ENCODE measurements at regions not wholly inside any gene's neighbourhood (a gene's known extent, or its start where the extent isn't known, plus 50 kb on each side); places are given as distances from the start of the nearest gene placed in this dataset.

- peak overlapping the region; percentile 3 to 37 for H3K27ac ChIP-seq
- no peak overlapping the region for H3K4me3 ChIP-seq
- no peaks in the 10 kb centered on the region for H3K27me3 ChIP-seq
- H3K36me3 ChIP-seq, result no peaks in the 10 kb centered on the region
- DNase-seq (ENCODE audit: low spot score), result no peak
- TF ChIP-seq CTCF (IDR thresholded peaks at IDR 0.05), result no peak
- peaks cover 0 to 10% of the 10 kb centered on the region in 2 donors for H3K4me1 ChIP-seq
- H3K9me3 ChIP-seq, result no peaks in the 10 kb centered on the region
These were observed 77.4 kb upstream of the BLID start for GRCh38 chr11:122193457-122193856.

DNA sequence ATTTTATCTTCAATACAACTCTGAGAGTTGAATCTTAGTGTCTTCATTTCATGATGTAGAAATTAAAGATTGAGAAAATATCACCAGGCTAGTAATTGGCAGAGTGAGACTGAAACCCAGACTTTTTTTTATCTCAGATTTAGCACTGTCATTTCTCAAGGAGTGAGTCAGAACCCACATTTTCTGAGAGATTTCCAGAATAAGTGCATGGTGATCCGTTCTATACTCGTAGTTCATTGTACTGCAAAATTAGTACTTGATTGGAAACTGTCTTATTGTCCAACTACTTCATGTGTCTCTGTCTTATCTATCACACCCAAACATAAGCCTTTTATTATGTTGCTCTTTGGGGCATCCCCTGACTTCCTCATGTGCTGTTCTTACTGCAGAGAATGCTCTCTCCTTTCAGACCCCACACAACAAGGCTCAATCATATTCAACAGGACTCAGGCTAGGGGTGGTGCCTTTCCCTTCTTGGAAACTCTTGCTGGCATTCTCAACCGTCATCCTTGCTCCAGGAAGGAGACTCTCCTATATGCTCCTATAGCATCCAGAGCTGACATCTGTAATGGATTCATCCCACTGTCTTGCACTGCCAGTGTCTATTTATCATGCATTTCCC is 76.7 kb upstream of the BLID start:
- Histone ChIP-seq H3K4me1 (peaks cover 0 to 10% of the 10 kb centered on the region in 2 donors), H3K36me3 (no peaks in the 10 kb centered on the region), H3K27me3 (no peaks in the 10 kb centered on the region), H3K27ac (peak overlapping the region; percentile 3 to 37), H3K9me3 (no peaks in the 10 kb centered on the region), H3K4me3 (no peak overlapping the region)
- no peak for DNase-seq (ENCODE audit: low spot score)
- no peak for TF ChIP-seq CTCF (IDR thresholded peaks at IDR 0.05)

DNA sequence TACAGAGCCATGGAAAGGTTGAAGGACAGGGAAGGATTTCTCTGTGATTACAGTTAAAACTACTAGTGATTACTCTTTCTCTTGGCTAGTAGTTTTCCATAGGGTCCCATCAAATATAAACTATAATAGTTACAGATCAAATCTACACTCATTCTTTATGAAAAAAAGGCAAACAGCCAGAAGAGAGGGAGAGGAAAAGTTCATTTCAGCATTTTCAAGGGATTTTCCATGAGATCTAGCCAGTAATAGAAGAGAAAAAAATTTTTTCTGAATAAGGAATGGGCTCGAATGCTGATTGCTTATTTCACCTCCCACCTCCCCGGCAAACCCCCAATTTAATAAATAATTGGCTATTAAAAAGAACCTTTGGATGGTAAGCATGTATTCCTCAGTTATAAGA is 74.8 kb upstream of the BLID start:
- DNase-seq (ENCODE audit: low spot score), result no peak
- TF ChIP-seq CTCF (IDR thresholded peaks at IDR 0.05), result no peak
- H3K4me1 ChIP-seq, result peaks cover 0 to 5% of the 10 kb centered on the region in 2 donors

DNA sequence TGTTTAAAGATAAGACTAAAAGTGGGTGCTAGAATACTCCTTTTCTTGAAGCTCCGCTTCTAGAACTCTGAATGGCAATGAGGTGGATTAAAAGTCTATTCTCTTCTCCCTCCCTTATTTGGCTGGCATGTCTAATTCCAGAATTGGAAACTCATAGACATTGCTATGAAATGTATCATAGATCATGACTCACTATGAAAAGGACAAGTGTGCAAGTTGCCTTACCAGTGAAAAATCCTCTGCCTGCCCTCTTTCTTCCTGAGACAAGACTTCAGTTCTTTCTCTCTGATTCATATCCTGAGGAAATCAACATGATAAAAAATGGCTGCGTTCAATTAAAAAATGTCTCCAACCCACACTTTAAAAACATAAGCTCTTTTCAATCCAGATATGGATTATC is 73.2 kb upstream of the BLID start:
- H3K36me3 ChIP-seq, result no peaks in the 10 kb centered on the region
- no peaks in the 10 kb centered on the region for H3K27me3 ChIP-seq
- no peak for DNase-seq (ENCODE audit: low spot score)
- no peak for TF ChIP-seq CTCF (IDR thresholded peaks at IDR 0.05)
- H3K27ac ChIP-seq, result peak overlapping the region; percentile 47 to 65
- peaks cover 0 to 14% of the 10 kb centered on the region in 2 donors for H3K9me3 ChIP-seq
- H3K4me1 ChIP-seq, result peaks cover 0 to 5% of the 10 kb centered on the region in 2 donors
- no peak overlapping the region for H3K4me3 ChIP-seq

More for the DNA sequence above, 74.8 kb upstream of the BLID start:
- H3K27ac ChIP-seq, result peak overlapping the region in 1 of 2 donors; percentile 65
- H3K27me3 ChIP-seq, result no peaks in the 10 kb centered on the region
- H3K4me3 ChIP-seq, result no peak overlapping the region
- H3K9me3 ChIP-seq, result peaks cover 0 to 6% of the 10 kb centered on the region in 2 donors
- H3K36me3 ChIP-seq, result no peaks in the 10 kb centered on the region

DNA sequence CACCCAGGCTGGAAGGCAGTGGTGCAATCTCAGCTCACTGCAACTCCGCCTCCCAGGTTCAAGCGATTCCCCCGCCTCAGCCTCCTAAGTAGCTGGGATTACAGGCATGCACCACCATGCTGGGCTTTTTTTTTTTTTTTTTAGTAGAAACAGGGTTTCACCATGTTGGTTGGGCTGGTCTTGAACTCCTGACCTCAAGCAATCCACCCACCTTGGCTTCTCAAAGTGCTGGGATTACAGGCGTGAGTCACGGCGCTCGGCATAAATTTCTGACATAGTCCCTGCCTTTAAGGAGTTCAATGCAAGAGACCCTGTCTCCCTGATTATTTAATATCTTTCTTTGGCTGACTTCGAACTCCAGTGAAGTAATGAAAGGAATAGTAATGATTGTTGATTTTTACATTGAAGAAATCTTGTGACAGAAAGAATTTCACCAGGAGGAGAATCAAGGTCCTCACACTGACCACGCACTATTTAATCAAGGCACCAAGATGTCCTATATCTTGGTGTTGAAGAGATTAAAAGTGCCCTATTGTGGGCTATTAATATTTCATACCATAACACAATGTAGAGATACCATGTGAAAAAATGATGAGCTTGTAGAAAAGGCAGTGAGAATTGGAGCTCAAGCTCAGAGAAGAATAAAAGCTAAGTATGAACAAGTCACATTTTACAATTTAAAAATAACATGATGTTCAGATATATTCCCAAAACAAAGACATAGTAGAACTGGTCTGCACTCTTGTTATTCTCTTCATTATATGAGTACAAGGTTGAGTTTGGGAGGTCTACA is 71.6 kb upstream of the BLID start:
- no peaks in the 10 kb centered on the region for H3K27me3 ChIP-seq
- DNase-seq (ENCODE audit: low spot score), result no peak
- no peak for TF ChIP-seq CTCF (IDR thresholded peaks at IDR 0.05)

More for the DNA sequence above, 71.6 kb upstream of the BLID start:
- H3K27ac ChIP-seq, result no peak overlapping the region
- no peaks in the 10 kb centered on the region for H3K36me3 ChIP-seq
- no peak overlapping the region for H3K4me3 ChIP-seq
- peaks cover 0 to 14% of the 10 kb centered on the region in 2 donors for H3K9me3 ChIP-seq
- peaks cover 0 to 5% of the 10 kb centered on the region in 2 donors for H3K4me1 ChIP-seq
